HG02938 (cell line): ENCODE measurements at regions not wholly inside any gene's neighbourhood (a gene's known extent, or its start where the extent isn't known, plus 50 kb on each side); places are given as distances from the start of the nearest gene placed in this dataset.
"Not testable (repeated sequence)": the region's sequence is repeated elsewhere in the genome, so short reads cannot be mapped to it uniquely, and the experiment has no call there.

Source experiments
- ATAC-seq: cut with Tn5 transposase; IDR thresholded peaks from one replicate; pipeline ENCODE4 v1.9.1; 2021; ENCODE audit warnings: mild to moderate bottlenecking, moderate library complexity; ENCODE audit not compliant: unreplicated experiment

GRCh38 chr10:46095943-46096342 is 49.9 kb upstream of the MSMB start:
- not testable (repeated sequence) for ATAC-seq

- ATAC-seq, result no peak
These were observed 50.4 kb upstream of the MSMB start for GRCh38 chr10:46096446-46096845.

- ATAC-seq, result no peak
These were observed 51.0 kb upstream of the MSMB start for GRCh38 chr10:46096909-46097575.

GRCh38 chr10:46097576-46098317 is 51.7 kb upstream of the MSMB start:
- no peak for ATAC-seq

DNA sequence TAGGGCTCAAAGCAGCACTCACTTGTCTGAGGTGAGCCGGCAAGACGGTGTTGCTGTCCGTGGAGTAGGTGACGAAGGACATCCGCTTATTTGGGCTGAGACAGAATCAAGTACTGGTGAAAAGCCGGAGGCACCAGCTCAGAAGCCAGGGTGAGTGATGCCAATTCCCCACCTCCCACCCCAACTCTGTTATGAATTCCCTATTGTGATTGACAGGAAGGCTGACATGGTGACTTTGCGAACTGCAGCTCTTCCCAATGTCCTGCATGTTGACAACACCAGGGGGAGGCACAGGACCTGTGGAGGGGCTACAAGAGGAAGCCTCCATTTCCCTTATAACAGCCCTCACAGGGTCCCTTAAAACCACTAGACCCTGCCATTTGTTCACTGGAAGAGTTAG is 52.3 kb upstream of the MSMB start:
- ATAC-seq, result no peak

DNA sequence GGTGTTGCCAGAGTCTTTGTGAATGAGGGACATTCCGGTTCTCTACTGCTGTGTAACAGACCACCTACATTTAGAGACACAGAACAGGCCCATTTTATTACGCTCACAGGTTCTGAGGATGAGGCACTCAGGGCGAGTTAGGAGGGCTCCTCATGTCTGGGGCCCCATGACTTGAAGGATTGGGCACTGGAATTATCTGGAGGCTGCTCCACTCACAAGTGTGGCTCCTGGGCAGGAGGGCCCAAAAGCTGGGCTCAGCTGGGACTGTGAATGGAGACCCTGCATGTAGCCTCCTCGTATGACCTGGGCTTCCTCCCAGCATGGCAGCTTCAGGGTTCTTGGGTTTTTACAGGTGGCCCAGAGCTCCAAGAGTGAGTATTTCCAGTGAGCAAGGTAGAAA is 52.9 kb upstream of the MSMB start:
- not testable (repeated sequence) for ATAC-seq

DNA sequence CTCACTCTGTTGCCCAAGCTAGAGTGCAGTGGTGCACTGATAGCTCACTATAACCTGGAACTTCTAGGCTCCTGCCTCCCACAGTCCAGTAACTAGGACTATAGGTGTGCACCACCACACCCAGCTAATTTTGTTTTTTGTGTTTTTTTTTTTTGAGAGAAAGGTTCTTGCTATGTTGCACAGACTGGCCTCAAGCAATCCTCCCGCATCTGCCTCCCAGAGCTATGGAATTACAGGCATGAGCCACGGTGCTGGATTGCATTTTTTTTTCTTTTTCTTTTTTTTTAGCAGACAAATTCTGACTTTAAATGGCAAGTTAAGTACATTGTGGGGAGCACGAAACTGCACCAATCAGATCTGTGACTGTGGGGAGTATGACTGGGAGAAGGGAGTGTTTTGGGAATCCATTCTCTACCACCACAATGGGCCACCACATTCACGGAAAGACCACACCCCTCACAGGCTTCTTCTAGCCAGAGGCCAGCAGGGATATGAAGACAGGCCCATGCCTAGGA is 58.1 kb upstream of the MSMB start:
- ATAC-seq, result no peak

DNA sequence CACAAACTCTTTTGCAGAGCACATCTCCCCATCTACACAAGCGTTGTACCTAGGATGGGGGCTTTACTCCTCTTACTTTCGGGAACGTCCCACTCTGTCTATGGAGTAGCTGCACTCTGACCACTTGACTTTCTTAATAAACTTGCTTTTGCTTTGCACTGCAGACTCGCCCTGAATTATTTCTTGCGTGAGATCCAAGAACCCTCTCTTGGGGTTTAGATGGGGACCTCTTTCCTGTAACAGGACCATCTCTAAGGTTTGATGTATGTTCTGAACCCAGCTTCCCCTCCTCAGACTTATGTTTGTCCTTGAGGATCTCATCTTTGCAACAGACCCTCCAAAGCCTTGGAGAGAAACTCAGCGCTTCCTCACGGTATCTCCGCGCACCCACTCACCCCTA is 59.3 kb upstream of the MSMB start:
- ATAC-seq, result not testable (repeated sequence)

DNA sequence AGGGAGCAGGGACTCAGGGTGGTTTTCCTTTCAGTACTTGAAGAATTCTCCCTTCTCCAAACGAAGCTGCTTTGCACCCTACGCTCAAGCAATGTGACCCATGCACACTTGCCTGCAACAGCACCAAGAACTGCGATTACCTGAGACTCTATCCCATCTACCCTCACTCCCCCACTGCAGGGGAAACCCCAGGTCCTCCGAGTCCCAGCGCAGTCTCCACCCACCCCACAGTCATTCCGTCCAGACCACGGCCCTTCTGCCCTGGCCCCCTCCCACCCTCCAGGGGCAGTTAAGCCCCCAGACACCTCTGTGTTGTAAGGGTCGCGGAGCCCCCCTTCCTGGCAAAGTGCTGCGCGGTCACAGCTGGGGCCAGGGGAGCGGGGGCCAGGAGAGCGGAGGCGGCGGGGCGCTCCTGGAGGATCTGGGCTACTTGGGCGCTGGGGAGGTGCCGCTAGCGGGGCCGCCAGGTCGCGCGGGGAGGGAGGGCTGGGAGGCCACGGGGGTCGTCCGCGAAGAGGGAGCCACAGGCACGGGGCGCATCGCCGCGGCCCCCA is 59.9 kb upstream of the MSMB start:
- ATAC-seq, result peak; percentile 33

DNA sequence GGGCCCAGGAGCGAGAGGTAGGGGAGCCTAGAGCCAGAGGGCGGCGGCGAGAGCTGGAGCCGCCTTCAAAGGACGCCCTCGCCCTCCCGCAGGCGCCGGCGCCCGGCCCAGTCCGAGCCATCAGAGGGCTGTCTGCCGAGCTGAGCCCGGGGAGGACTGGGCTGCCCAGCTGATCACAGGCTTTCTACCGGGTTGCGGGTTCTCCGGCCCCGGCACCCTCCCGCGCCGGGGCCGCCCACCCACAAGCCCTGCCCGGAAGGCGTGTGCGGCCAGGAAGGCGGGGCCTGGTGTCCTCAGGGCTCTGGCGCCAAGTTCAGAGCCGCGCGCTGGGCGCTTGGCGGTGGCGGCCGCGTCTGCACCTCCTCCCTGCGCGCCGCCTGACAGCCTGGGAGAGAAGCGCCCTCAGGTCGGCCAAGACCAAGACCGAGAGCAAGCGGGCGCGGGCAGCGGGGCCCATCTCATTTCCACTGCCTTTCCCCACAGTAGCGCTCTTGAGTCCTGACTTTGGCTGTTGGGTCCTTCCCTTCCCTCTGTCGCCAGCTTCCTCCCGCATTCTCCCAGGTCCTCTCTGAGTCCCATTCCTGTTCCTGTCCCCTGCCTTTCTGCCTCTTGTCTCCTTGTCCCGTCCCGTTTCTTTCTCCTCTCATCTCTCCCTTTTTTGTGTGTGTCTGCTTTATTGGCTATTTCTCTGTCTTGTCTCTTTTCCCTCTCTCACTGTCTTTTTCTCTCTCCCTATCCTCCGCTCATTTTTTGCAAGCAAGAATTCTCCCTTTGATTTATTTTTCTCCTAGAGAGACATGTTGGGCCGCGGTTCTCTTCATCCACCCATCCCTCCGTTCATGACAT is 60.6 kb upstream of the MSMB start:
- peak; percentile 77 for ATAC-seq

DNA sequence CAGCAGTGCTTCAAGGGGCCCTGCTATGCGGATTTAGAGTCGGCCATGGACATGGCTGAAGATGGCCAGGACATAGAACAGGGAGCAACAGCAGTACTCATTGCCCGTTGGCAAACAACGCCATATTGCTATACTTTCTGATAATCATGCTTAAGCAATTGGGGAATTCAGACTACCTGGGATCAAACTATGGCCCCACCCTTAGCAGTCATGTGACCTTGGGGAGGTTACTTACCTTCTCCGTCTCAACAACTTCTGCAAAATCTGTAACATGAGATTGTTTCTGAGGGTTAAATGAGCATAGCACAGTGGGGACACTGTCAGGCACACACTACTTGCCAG is 62.1 kb upstream of the MSMB start:
- ATAC-seq, result not testable (repeated sequence)

GRCh38 chr10:46154271-46154670 is 108.2 kb upstream of the MSMB start:
- ATAC-seq, result not testable (repeated sequence)

- ATAC-seq, result not testable (repeated sequence)
These were observed 108.6 kb upstream of the MSMB start for GRCh38 chr10:46154683-46155082.

DNA sequence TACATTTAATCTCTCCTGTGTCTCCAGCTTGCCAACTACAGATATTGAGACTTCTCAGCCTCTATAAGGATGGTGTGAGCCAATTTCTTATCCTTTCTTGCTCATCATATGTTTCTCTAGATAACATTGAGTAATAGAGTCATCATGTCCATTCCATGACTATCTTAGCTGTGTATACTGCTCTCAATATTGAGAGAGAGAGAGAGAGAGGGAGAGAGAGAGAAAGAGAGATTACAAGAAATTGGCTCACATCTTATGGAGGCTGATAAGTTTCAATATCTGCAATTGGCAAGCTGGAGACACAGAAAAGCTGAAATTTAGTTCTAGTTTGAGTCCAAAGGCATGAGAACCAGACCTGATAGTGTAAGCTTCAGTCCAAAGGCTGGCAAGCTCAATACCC is 110.8 kb upstream of the MSMB start:
- not testable (repeated sequence) for ATAC-seq

GRCh38 chr10:46169736-46170135 is 117.1 kb upstream of the ANTXRL start:
- ATAC-seq, result no peak

DNA sequence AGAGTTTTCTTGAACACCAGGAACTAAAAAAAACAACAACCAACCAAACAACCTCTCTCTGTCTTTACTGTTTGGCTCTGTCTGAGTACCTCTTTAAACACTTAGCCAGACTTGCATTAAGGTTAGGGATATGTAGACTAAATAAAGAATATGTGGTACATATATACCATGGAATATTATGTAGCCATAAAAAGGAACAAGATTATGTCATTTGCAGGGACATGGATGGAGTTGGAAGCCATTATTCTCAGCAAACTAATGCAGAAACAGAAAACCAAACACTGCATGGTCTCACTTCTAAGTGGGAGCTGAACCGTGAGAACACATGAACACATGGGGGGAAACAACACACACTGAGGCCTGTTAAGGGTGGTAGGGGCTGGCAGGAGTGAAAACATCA is 116.0 kb upstream of the ANTXRL start:
- no peak for ATAC-seq

DNA sequence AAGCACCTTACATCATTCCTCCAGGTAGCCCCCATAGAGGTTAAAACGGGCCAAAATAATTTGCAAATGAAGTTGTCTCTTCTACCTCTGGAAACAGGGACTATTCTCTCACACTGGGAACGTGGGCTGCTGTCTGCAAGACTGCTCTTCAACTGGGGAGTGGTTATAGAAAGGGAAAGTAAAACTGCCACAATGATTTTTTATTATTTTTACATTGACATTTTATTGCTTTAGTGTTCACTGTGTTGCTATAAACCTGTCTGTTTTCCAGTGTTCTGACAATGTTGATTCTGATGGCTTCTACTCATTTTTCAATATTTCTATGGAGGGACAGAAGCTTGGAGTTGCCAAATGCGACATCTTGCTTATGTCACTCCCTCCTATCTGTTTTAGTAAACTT is 115.1 kb upstream of the ANTXRL start:
- no peak for ATAC-seq

GRCh38 chr10:46175296-46175695 is 111.5 kb upstream of the ANTXRL start:
- ATAC-seq, result no peak

- ATAC-seq, result no peak
These were observed 111.0 kb upstream of the ANTXRL start for GRCh38 chr10:46175831-46176230.

- not testable (repeated sequence) for ATAC-seq
These were observed 99.4 kb upstream of the ANTXRL start for GRCh38 chr10:46187431-46187830.

- ATAC-seq, result no peak
These were observed 89.7 kb upstream of the ANTXRL start for GRCh38 chr10:46197050-46197449.
